Effector memory CD8-positive, alpha-beta T cell (primary cell): ENCODE measurements at regions not wholly inside any gene's neighbourhood (a gene's known extent, or its start where the extent isn't known, plus 50 kb on each side); places are given as distances from the start of the nearest gene placed in this dataset.

Experiments used
- ATAC-seq: fragments of 150-1000 bp; cut with Tn5 transposase; replicated peaks from 2 replicates; pipeline ENCODE4 v1.10.0; 2021; ENCODE audit warnings: mild to moderate bottlenecking, moderate library complexity
- DNase-seq, 3 experiments: peaks; one replicate each; pipeline ENCODE4 v3.0.0; 2021
- H3K27ac Mint-ChIP-seq, 2 donors: one replicate each; pipeline ENCODE4 v1.8.0; 2022; ENCODE audit warnings: mild to moderate bottlenecking in 2 of 2, mixed read lengths in 2 of 2, moderate library complexity in 2 of 2
- H3K27me3 Mint-ChIP-seq, 2 donors: one replicate each; pipeline ENCODE4 v1.8.0; 2022; ENCODE audit warnings: mixed read lengths in 2 of 2
- H3K36me3 Mint-ChIP-seq: one replicate; pipeline ENCODE4 v1.8.0; 2022; ENCODE audit warnings: mild to moderate bottlenecking, moderate library complexity, mixed read lengths; ENCODE audit not compliant: insufficient read depth
- H3K4me1 Mint-ChIP-seq, 2 donors: one replicate each; pipeline ENCODE4 v1.8.0; 2022; ENCODE audit warnings: low read depth in 2 of 2, mixed read lengths in 2 of 2
- H3K4me3 Mint-ChIP-seq, 2 donors: one replicate each; pipeline ENCODE4 v1.8.0; 2022; ENCODE audit warnings: mild to moderate bottlenecking in 2 of 2, mixed read lengths in 2 of 2, moderate library complexity in 2 of 2
- H3K9me3 Mint-ChIP-seq, 2 donors: one replicate each; pipeline ENCODE4 v1.8.0; 2022; ENCODE audit warnings: mixed read lengths in 2 of 2

GRCh38 chr16:80407265-80407987 lies 133.4 kb upstream of the DYNLRB2 start:
- ATAC-seq: no peak
- no peaks in the 10 kb centered on the region for H3K4me1 Mint-ChIP-seq
- H3K27ac Mint-ChIP-seq: no peak overlapping the region
- peaks cover 49 to 56% of the 10 kb centered on the region in 2 donors for H3K27me3 Mint-ChIP-seq
- H3K36me3 Mint-ChIP-seq: no peaks in the 10 kb centered on the region
- H3K4me3 Mint-ChIP-seq: no peak overlapping the region
- DNase-seq: no peak
- no peaks in the 10 kb centered on the region for H3K9me3 Mint-ChIP-seq

GRCh38 chr16:80404847-80405246 lies 135.9 kb upstream of the DYNLRB2 start:
- H3K36me3 Mint-ChIP-seq: no peaks in the 10 kb centered on the region
- no peaks in the 10 kb centered on the region for H3K4me1 Mint-ChIP-seq
- H3K27ac Mint-ChIP-seq: no peak overlapping the region
- peaks cover 49 to 56% of the 10 kb centered on the region in 2 donors for H3K27me3 Mint-ChIP-seq
- ATAC-seq (no peak), DNase-seq (no peak)
- no peak overlapping the region for H3K4me3 Mint-ChIP-seq
- H3K9me3 Mint-ChIP-seq: no peaks in the 10 kb centered on the region

- ATAC-seq (no peak), DNase-seq (no peak)
- no peak overlapping the region for H3K27ac Mint-ChIP-seq
- peaks cover 49 to 60% of the 10 kb centered on the region in 2 donors for H3K27me3 Mint-ChIP-seq
- H3K4me3 Mint-ChIP-seq: no peak overlapping the region
- no peaks in the 10 kb centered on the region for H3K4me1 Mint-ChIP-seq
- H3K9me3 Mint-ChIP-seq: no peaks in the 10 kb centered on the region
- H3K36me3 Mint-ChIP-seq: no peaks in the 10 kb centered on the region
Observed at GRCh38 chr16:80403894-80404293, 136.9 kb upstream of the DYNLRB2 start.

GRCh38 chr16:80390871-80391489 lies 149.8 kb upstream of the DYNLRB2 start:
- no peaks in the 10 kb centered on the region for H3K9me3 Mint-ChIP-seq
- DNase-seq (no peak), ATAC-seq (no peak)
- H3K36me3 Mint-ChIP-seq: no peaks in the 10 kb centered on the region
- no peaks in the 10 kb centered on the region for H3K4me1 Mint-ChIP-seq
- H3K27me3 Mint-ChIP-seq: peaks cover 41 to 43% of the 10 kb centered on the region in 2 donors
- H3K4me3 Mint-ChIP-seq: no peak overlapping the region
- H3K27ac Mint-ChIP-seq: no peak overlapping the region

GRCh38 chr16:80390046-80390445 lies 150.7 kb upstream of the DYNLRB2 start:
- no peak overlapping the region for H3K4me3 Mint-ChIP-seq
- no peak overlapping the region for H3K27ac Mint-ChIP-seq
- H3K36me3 Mint-ChIP-seq: no peaks in the 10 kb centered on the region
- H3K9me3 Mint-ChIP-seq: no peaks in the 10 kb centered on the region
- ATAC-seq: no peak
- H3K4me1 Mint-ChIP-seq: no peaks in the 10 kb centered on the region
- H3K27me3 Mint-ChIP-seq: peaks cover 50 to 52% of the 10 kb centered on the region in 2 donors
- no peak for DNase-seq

GRCh38 chr16:80389338-80389737 lies 151.5 kb upstream of the DYNLRB2 start:
- Mint-ChIP-seq H3K27me3 (peaks cover 52 to 54% of the 10 kb centered on the region in 2 donors), H3K4me1 (no peaks in the 10 kb centered on the region), H3K4me3 (no peak overlapping the region), H3K9me3 (no peaks in the 10 kb centered on the region), H3K27ac (no peak overlapping the region), H3K36me3 (no peaks in the 10 kb centered on the region)
- DNase-seq: no peak
- no peak for ATAC-seq

GRCh38 chr16:80387318-80387921 lies 153.4 kb upstream of the DYNLRB2 start:
- Mint-ChIP-seq H3K36me3 (no peaks in the 10 kb centered on the region), H3K9me3 (no peaks in the 10 kb centered on the region), H3K27ac (no peak overlapping the region), H3K4me1 (no peaks in the 10 kb centered on the region), H3K27me3 (peaks cover 59 to 63% of the 10 kb centered on the region in 2 donors), H3K4me3 (no peak overlapping the region)
- no peak for DNase-seq
- ATAC-seq: no peak

GRCh38 chr16:80384862-80385261 lies 155.9 kb upstream of the DYNLRB2 start:
- no peak for ATAC-seq
- Mint-ChIP-seq H3K4me3 (no peak overlapping the region), H3K27me3 (peaks cover 56 to 71% of the 10 kb centered on the region in 2 donors), H3K4me1 (no peaks in the 10 kb centered on the region), H3K27ac (no peak overlapping the region), H3K9me3 (no peaks in the 10 kb centered on the region), H3K36me3 (no peaks in the 10 kb centered on the region)
- no peak for DNase-seq

- no peak overlapping the region for H3K27ac Mint-ChIP-seq
- H3K27me3 Mint-ChIP-seq: peaks cover 37 to 46% of the 10 kb centered on the region in 2 donors
Observed at GRCh38 chr16:80380514-80380913, 160.3 kb upstream of the DYNLRB2 start.

GRCh38 chr16:80377096-80377956 lies 163.5 kb upstream of the DYNLRB2 start:
- H3K27ac Mint-ChIP-seq: no peak overlapping the region
- DNase-seq: no peak
- no peak overlapping the region for H3K4me3 Mint-ChIP-seq
- H3K36me3 Mint-ChIP-seq: no peaks in the 10 kb centered on the region
- H3K4me1 Mint-ChIP-seq: no peaks in the 10 kb centered on the region
- H3K27me3 Mint-ChIP-seq: peaks cover 16 to 32% of the 10 kb centered on the region in 2 donors
- no peak for ATAC-seq
- H3K9me3 Mint-ChIP-seq: no peaks in the 10 kb centered on the region

More at GRCh38 chr16:80380514-80380913, 160.3 kb upstream of the DYNLRB2 start:
- Mint-ChIP-seq H3K36me3 (no peaks in the 10 kb centered on the region), H3K4me1 (no peaks in the 10 kb centered on the region), H3K9me3 (no peaks in the 10 kb centered on the region), H3K4me3 (no peak overlapping the region)
- no peak for DNase-seq
- no peak for ATAC-seq

- H3K4me3 Mint-ChIP-seq: no peak overlapping the region
- H3K36me3 Mint-ChIP-seq: no peaks in the 10 kb centered on the region
- H3K4me1 Mint-ChIP-seq: no peaks in the 10 kb centered on the region
- no peak overlapping the region for H3K27ac Mint-ChIP-seq
- no peak for ATAC-seq
- DNase-seq: no peak
- H3K27me3 Mint-ChIP-seq: peaks cover 3 to 31% of the 10 kb centered on the region in 2 donors
- no peaks in the 10 kb centered on the region for H3K9me3 Mint-ChIP-seq
Observed at GRCh38 chr16:80375973-80376372, 164.8 kb upstream of the DYNLRB2 start.

- no peak for ATAC-seq
- Mint-ChIP-seq H3K27me3 (peaks cover 0 to 27% of the 10 kb centered on the region in 2 donors), H3K36me3 (no peaks in the 10 kb centered on the region), H3K9me3 (no peaks in the 10 kb centered on the region), H3K4me3 (no peak overlapping the region), H3K4me1 (no peaks in the 10 kb centered on the region), H3K27ac (no peak overlapping the region)
- DNase-seq: no peak
Observed at GRCh38 chr16:80375513-80375912, 165.3 kb upstream of the DYNLRB2 start.

GRCh38 chr16:80372341-80372740 lies 168.5 kb upstream of the DYNLRB2 start:
- DNase-seq (no peak), ATAC-seq (no peak)
- Mint-ChIP-seq H3K9me3 (no peaks in the 10 kb centered on the region), H3K4me1 (no peaks in the 10 kb centered on the region), H3K4me3 (no peak overlapping the region), H3K27ac (no peak overlapping the region), H3K27me3 (peaks cover 0 to 18% of the 10 kb centered on the region in 2 donors), H3K36me3 (no peaks in the 10 kb centered on the region)
